ENCODE measurements at regions not wholly inside any gene's neighbourhood (a gene's known extent, or its start where the extent isn't known, plus 50 kb on each side); places are given as distances from the start of the nearest gene placed in this dataset.
A peak's percentile ranks its signal among the peaks of the same experiment; 100 is the strongest.

GRCh38 chr9:131809941-131810344, 70.1 kb upstream of the RAPGEF1 start:
- no peak for DNase-seq

- no peak for DNase-seq
These were observed 68.4 kb upstream of the RAPGEF1 start for GRCh38 chr9:131808291-131808690.

GRCh38 chr9:131807144-131807983, 67.5 kb upstream of the RAPGEF1 start:
- DNase-seq: no peak

- no peak for DNase-seq
These were observed 65.9 kb upstream of the RAPGEF1 start for GRCh38 chr9:131805803-131806202.

- no peak for DNase-seq
These were observed 65.0 kb upstream of the RAPGEF1 start for GRCh38 chr9:131804826-131805225.

GRCh38 chr9:131803758-131804411, 64.0 kb upstream of the RAPGEF1 start:
- DNase-seq: no peak

- no peak for DNase-seq
These were observed 61.9 kb upstream of the RAPGEF1 start for GRCh38 chr9:131801810-131802209.

GRCh38 chr9:131800843-131801242, 61.0 kb upstream of the RAPGEF1 start:
- DNase-seq: no peak

GRCh38 chr9:131800366-131800765, 60.5 kb upstream of the RAPGEF1 start:
- no peak for DNase-seq

- peak; percentile 37 for DNase-seq
These were observed 59.4 kb upstream of the RAPGEF1 start for GRCh38 chr9:131799177-131799823.

- DNase-seq: no peak
These were observed 58.4 kb upstream of the RAPGEF1 start for GRCh38 chr9:131798246-131798645.

GRCh38 chr9:131794393-131794792, 54.5 kb upstream of the RAPGEF1 start:
- DNase-seq: no peak

GRCh38 chr9:131791542-131792254, 51.8 kb upstream of the RAPGEF1 start:
- no peak for DNase-seq
